Mesothelial cell of epicardium (in vitro differentiated cells): ENCODE measurements at regions not wholly inside any gene's neighbourhood (a gene's known extent, or its start where the extent isn't known, plus 50 kb on each side); places are given as distances from the start of the nearest gene placed in this dataset.
A peak's percentile ranks its signal among the peaks of the same experiment; 100 is the strongest.

ENCODE experiments used
- DNase-seq, 2 experiments: peaks; one replicate each; pipeline ENCODE4 v3.0.0; 2021; ENCODE audit warnings: low spot score in 2 of 2; ENCODE audit not compliant: unreplicated experiment in 2 of 2
- H3K27ac Mint-ChIP-seq: 2 replicates; pipeline ENCODE4 v1.8.0; 2021; ENCODE audit warnings: mixed read lengths
- H3K27me3 Mint-ChIP-seq: 2 replicates; pipeline ENCODE4 v1.8.0; 2021; ENCODE audit warnings: low read depth, mixed read lengths
- H3K36me3 Mint-ChIP-seq: 2 replicates; pipeline ENCODE4 v1.8.0; 2021; ENCODE audit warnings: mixed read lengths
- H3K4me1 Mint-ChIP-seq: 2 replicates; pipeline ENCODE4 v1.8.0; 2021; ENCODE audit warnings: mixed read lengths
- H3K4me3 Mint-ChIP-seq: 2 replicates; pipeline ENCODE4 v1.8.0; 2021; ENCODE audit warnings: mild to moderate bottlenecking, moderate library complexity, mixed read lengths
- H3K9me3 Mint-ChIP-seq: 2 replicates; pipeline ENCODE4 v1.8.0; 2021; ENCODE audit warnings: mixed read lengths
- CTCF ChIP-seq: fragments of 200-600 bp; sonication (generic); IDR thresholded peaks from one replicate; pipeline ENCODE4 v1.5.0; 2021; ENCODE audit warnings: antibody characterized with exemption; ENCODE audit not compliant: unreplicated experiment

GRCh38 chr14:31986405-31986804, 90.7 kb upstream of the ARHGAP5 start:
- H3K36me3 Mint-ChIP-seq: peaks cover 31% of the 10 kb centered on the region
- peaks cover 46% of the 10 kb centered on the region for H3K9me3 Mint-ChIP-seq
- H3K4me1 Mint-ChIP-seq: peaks cover 28% of the 10 kb centered on the region

GRCh38 chr14:31987721-31988120, 89.4 kb upstream of the ARHGAP5 start:
- no peak overlapping the region for H3K4me3 Mint-ChIP-seq
- peaks cover 19% of the 10 kb centered on the region for H3K36me3 Mint-ChIP-seq
- H3K4me1 Mint-ChIP-seq: peaks cover 41% of the 10 kb centered on the region
- no peak for DNase-seq
- no peaks in the 10 kb centered on the region for H3K27me3 Mint-ChIP-seq
- H3K9me3 Mint-ChIP-seq: peaks cover 33% of the 10 kb centered on the region
- H3K27ac Mint-ChIP-seq: peak overlapping the region; percentile 21
- no peak for TF ChIP-seq CTCF

More at GRCh38 chr14:31986405-31986804, 90.7 kb upstream of the ARHGAP5 start:
- TF ChIP-seq CTCF: no peak
- no peak for DNase-seq
- no peaks in the 10 kb centered on the region for H3K27me3 Mint-ChIP-seq
- no peak overlapping the region for H3K27ac Mint-ChIP-seq
- H3K4me3 Mint-ChIP-seq: no peak overlapping the region

- H3K9me3 Mint-ChIP-seq: peaks cover 28% of the 10 kb centered on the region
- H3K27me3 Mint-ChIP-seq: no peaks in the 10 kb centered on the region
These were observed 88.9 kb upstream of the ARHGAP5 start for GRCh38 chr14:31988244-31988643.

GRCh38 chr14:31990183-31990857, 86.8 kb upstream of the ARHGAP5 start:
- DNase-seq: no peak
- H3K27ac Mint-ChIP-seq: peak overlapping the region; percentile 88
- H3K9me3 Mint-ChIP-seq: peaks cover 23% of the 10 kb centered on the region
- peaks cover 59% of the 10 kb centered on the region for H3K4me1 Mint-ChIP-seq
- no peak overlapping the region for H3K4me3 Mint-ChIP-seq
- H3K36me3 Mint-ChIP-seq: peaks cover 12% of the 10 kb centered on the region
- H3K27me3 Mint-ChIP-seq: no peaks in the 10 kb centered on the region
- no peak for TF ChIP-seq CTCF

More at GRCh38 chr14:31988244-31988643, 88.9 kb upstream of the ARHGAP5 start:
- Mint-ChIP-seq H3K4me3 (no peak overlapping the region), H3K4me1 (peaks cover 44% of the 10 kb centered on the region), H3K36me3 (peaks cover 15% of the 10 kb centered on the region), H3K27ac (no peak overlapping the region)
- TF ChIP-seq CTCF: no peak
- no peak for DNase-seq

GRCh38 chr14:31990926-31991572, 86.1 kb upstream of the ARHGAP5 start:
- peak overlapping the region; percentile 88 for H3K27ac Mint-ChIP-seq
- peaks cover 15% of the 10 kb centered on the region for H3K9me3 Mint-ChIP-seq
- DNase-seq: no peak

More at GRCh38 chr14:31990926-31991572, 86.1 kb upstream of the ARHGAP5 start:
- H3K4me3 Mint-ChIP-seq: peak overlapping the region; percentile 13
- no peak for TF ChIP-seq CTCF
- H3K4me1 Mint-ChIP-seq: peaks cover 62% of the 10 kb centered on the region
- no peaks in the 10 kb centered on the region for H3K27me3 Mint-ChIP-seq
- peaks cover 12% of the 10 kb centered on the region for H3K36me3 Mint-ChIP-seq
